Activated T-cell treated with anti-CD3 and anti-CD28 coated beads, Interleukin-2, amount 50 U/mL, for 72 hours (primary cell): ENCODE measurements at regions not wholly inside any gene's neighbourhood (a gene's known extent, or its start where the extent isn't known, plus 50 kb on each side); places are given as distances from the start of the nearest gene placed in this dataset.
"Not testable (repeated sequence)": the region's sequence is repeated elsewhere in the genome, so short reads cannot be mapped to it uniquely, and the experiment has no call there.

Experiments
- ATAC-seq, 2 donors: fragments of 150-1000 bp; cut with Tn5 transposase; replicated peaks in 1 of 2; 2 replicates each; pipeline ENCODE4 v1.10.0; 2021; ENCODE audit warnings: moderate library complexity in 2 of 2, mild to moderate bottlenecking in 1 of 2
- DNase-seq, 2 donors: peaks; one replicate each; pipeline ENCODE4 v3.0.0; 2021 to 2022; ENCODE audit warnings: mixed read lengths in 1 of 2
- H3K27ac Mint-ChIP-seq: one replicate; pipeline ENCODE4 v1.8.0; 2022; ENCODE audit warnings: mild to moderate bottlenecking, moderate library complexity, mixed read lengths
- H3K27me3 Mint-ChIP-seq: one replicate; pipeline ENCODE4 v1.8.0; 2022; ENCODE audit warnings: low read depth, mixed read lengths
- H3K36me3 Mint-ChIP-seq, 2 donors: one replicate each; pipeline ENCODE4 v1.8.0; 2022; ENCODE audit warnings: mixed read lengths in 2 of 2, mild to moderate bottlenecking in 1 of 2; ENCODE audit not compliant: insufficient read depth in 2 of 2
- H3K4me1 Mint-ChIP-seq: one replicate; pipeline ENCODE4 v1.8.0; 2022; ENCODE audit warnings: low read depth, mixed read lengths
- H3K4me3 Mint-ChIP-seq, 2 donors: one replicate each; pipeline ENCODE4 v1.8.0; 2022; ENCODE audit warnings: mild to moderate bottlenecking in 2 of 2, mixed read lengths in 2 of 2, moderate library complexity in 2 of 2
- H3K9me3 Mint-ChIP-seq, 2 donors: one replicate each; pipeline ENCODE4 v1.8.0; 2022; ENCODE audit warnings: mixed read lengths in 2 of 2

DNA sequence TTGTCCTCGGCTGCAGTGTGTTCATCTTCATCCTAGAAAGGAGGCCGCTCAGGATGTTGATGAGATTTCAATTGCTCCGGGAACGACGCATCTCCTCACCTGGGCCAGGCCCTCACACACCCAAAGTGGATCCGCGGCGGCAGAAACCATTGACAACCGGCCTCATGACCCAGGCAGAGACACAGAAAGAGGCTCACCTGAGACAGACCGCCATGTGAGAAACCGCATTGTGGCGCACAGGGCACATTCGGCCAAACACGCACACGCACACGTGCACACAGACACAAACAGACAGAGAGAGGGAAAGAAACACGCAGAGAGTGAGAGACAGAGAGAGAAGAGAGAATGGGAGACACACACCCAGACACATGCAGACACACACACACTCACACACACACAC is 3879.3 kb downstream of the SRGAP2C start:
- not testable (repeated sequence) for H3K27ac Mint-ChIP-seq, ATAC-seq, H3K4me1 Mint-ChIP-seq, DNase-seq, H3K27me3 Mint-ChIP-seq, H3K4me3 Mint-ChIP-seq
- Mint-ChIP-seq H3K36me3 (peaks cover 19 to 22% of the 10 kb centered on the region in 2 donors), H3K9me3 (peaks cover 16 to 25% of the 10 kb centered on the region in 2 donors)

DNA sequence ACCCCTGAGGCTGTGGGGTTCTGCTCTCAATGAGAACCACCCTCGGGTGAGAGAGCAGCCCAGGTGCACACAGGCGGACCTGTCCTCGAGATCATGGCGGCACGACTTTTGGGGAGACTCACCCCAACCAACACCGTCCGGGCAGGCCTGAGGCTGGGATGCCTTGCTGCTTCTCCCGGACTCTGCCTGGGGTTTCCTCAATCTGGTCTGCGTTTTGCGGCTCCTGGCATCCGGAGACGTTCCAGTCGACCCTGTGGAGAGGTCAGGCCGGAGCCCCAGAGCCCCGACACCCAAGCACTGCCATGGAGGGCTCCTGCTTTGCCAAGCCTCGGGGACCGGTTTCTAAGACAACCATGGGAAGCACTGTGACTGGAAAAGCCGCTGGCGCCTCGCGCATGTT is 3879.7 kb downstream of the SRGAP2C start:
- ATAC-seq (no peak), DNase-seq (no peak)
- no peak overlapping the region for H3K4me3 Mint-ChIP-seq
- no peaks in the 10 kb centered on the region for H3K27me3 Mint-ChIP-seq
- H3K36me3 Mint-ChIP-seq = peaks cover 23 to 27% of the 10 kb centered on the region in 2 donors
- no peaks in the 10 kb centered on the region for H3K4me1 Mint-ChIP-seq
- H3K9me3 Mint-ChIP-seq = peaks cover 19 to 29% of the 10 kb centered on the region in 2 donors
- H3K27ac Mint-ChIP-seq = no peak overlapping the region

- ATAC-seq = no peak
- peaks cover 25 to 37% of the 10 kb centered on the region in 2 donors for H3K9me3 Mint-ChIP-seq
- H3K27me3 Mint-ChIP-seq = no peaks in the 10 kb centered on the region
- peaks cover 30 to 35% of the 10 kb centered on the region in 2 donors for H3K36me3 Mint-ChIP-seq
- no peaks in the 10 kb centered on the region for H3K4me1 Mint-ChIP-seq
- H3K4me3 Mint-ChIP-seq = no peak overlapping the region
- DNase-seq = no peak
- no peak overlapping the region for H3K27ac Mint-ChIP-seq
Measured at GRCh38 chr1:125065092-125065820, 3880.5 kb downstream of the SRGAP2C start.

DNA sequence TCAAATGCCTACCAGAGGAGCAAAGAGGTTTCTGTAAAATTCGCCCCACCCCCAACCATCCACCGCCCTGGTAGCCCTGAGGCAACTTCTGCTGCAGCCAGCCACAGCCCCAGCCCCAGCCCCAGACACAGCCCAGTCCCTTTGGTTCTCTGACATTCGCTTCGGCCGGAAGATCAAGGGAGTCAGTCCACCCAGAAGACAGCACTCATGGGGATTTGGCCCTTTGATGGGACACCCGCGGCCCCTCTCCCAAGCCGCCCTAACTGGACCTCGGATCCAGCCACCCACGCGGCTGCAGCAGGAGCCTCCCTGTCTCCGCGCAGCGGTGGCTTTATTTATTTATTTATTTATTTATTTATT is 3881.0 kb downstream of the SRGAP2C start:
- Mint-ChIP-seq H3K4me3 (no peak overlapping the region), H3K27ac (no peak overlapping the region), H3K27me3 (no peaks in the 10 kb centered on the region), H3K4me1 (no peaks in the 10 kb centered on the region), H3K9me3 (peaks cover 29 to 42% of the 10 kb centered on the region in 2 donors), H3K36me3 (peaks cover 36 to 40% of the 10 kb centered on the region in 2 donors)
- ATAC-seq = no peak
- DNase-seq = no peak

DNA sequence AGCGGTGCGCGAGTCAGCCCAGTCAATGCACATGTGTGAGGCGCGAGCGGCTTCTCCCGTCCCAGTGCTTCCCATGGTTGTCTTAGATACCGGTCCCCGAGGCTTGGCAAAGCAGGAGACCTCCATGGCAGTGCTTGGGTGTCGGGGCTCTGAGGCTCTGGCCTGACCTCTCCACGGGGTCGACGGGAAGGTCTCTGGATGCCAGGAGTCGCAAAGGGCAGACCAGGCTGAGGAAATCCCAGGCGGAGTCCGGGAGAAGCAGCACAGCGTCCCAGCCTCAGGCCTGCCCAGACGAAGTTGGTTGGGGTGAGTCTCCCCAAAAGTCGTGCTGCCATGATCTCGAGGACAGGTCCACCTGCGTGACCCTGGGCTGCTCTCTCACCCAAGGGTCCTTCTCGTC is 3881.6 kb downstream of the SRGAP2C start:
- H3K9me3 Mint-ChIP-seq = peaks cover 29 to 48% of the 10 kb centered on the region in 2 donors
- H3K36me3 Mint-ChIP-seq = peaks cover 42 to 46% of the 10 kb centered on the region in 2 donors
- DNase-seq (no peak), ATAC-seq (no peak)
- no peak overlapping the region for H3K4me3 Mint-ChIP-seq
- H3K27me3 Mint-ChIP-seq = no peaks in the 10 kb centered on the region
- no peaks in the 10 kb centered on the region for H3K4me1 Mint-ChIP-seq
- H3K27ac Mint-ChIP-seq = no peak overlapping the region

GRCh38 chr1:125066849-125067248 is 3882.1 kb downstream of the SRGAP2C start:
- not testable (repeated sequence) for DNase-seq, H3K27ac Mint-ChIP-seq, H3K27me3 Mint-ChIP-seq, ATAC-seq, H3K4me1 Mint-ChIP-seq, H3K4me3 Mint-ChIP-seq
- Mint-ChIP-seq H3K36me3 (peaks cover 46 to 51% of the 10 kb centered on the region in 2 donors), H3K9me3 (peaks cover 29 to 53% of the 10 kb centered on the region in 2 donors)

DNA sequence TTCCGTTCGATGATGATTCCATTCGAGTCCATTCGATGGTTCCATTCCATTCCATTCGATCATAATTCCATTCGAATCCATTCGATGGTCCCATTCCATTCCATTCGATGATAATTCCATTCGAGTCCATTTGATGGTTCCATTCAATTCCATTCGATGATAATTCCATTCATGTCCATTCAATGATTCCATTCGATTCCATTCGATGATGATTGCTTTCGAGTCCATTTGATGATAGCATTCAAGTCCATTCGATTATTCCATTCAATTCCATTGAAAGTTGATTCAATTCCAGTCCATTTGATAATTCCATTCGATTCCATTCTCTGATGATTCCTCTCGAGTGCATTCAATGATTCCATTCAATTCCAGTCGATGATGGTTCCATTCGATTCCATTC is 3895.3 kb downstream of the SRGAP2C start:
- H3K4me3 Mint-ChIP-seq = no peak overlapping the region
- ATAC-seq = no peak
- H3K27ac Mint-ChIP-seq = no peak overlapping the region
- no peaks in the 10 kb centered on the region for H3K4me1 Mint-ChIP-seq
- no peaks in the 10 kb centered on the region for H3K27me3 Mint-ChIP-seq
- DNase-seq = no peak
- peaks cover 64 to 71% of the 10 kb centered on the region in 2 donors for H3K36me3 Mint-ChIP-seq
- peaks cover 59 to 62% of the 10 kb centered on the region in 2 donors for H3K9me3 Mint-ChIP-seq

DNA sequence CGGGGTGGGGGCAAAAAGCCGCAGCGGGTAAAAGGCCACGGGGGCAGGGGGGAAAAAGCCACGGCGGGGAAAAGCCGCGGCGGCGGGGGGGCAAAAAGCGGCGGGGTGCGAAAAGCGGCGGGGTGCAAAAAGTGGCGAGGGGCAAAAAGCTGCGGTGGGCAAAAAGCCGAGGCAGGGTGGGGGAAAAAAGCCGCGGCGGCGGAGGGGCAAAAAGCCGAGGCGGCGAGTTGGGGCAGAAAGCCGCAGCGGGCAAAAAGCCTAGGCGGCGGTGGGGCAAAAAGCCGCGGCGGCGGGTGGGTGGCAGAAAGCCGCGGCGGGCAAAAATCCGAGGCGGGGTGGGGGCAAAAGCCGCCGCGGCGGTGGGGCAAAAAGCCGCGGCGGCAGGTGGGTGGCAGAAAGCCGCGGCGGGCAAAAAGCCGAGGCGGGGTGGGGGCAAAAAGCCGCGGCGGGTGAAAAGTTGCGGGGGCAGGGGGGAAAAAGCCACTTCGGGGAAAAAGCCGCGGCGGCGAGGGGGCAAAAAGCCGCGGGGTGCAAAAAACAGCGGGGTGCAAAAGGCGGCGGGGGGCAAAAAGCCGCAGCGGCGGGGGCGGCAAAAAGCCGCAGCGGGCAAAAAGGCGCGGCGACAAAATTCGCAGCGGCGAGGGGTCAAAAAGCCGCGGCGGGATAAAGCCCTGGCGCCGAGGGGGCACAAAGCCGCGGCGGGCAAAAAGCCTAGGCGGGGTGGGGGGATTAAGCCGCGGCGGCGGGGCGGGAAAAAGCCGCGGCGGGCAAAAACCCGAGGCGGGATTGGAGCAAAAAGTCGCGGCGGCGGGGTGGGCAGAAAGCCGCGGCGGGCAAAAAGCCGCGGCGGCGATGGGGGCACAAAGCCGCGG is 3901.2 kb downstream of the SRGAP2C start:
- no peaks in the 10 kb centered on the region for H3K27me3 Mint-ChIP-seq
- no peaks in the 10 kb centered on the region for H3K4me1 Mint-ChIP-seq
- no peak for ATAC-seq
- H3K9me3 Mint-ChIP-seq = peaks cover 39 to 41% of the 10 kb centered on the region in 2 donors
- H3K36me3 Mint-ChIP-seq = peaks cover 43 to 46% of the 10 kb centered on the region in 2 donors
- H3K4me3 Mint-ChIP-seq = no peak overlapping the region
- no peak overlapping the region for H3K27ac Mint-ChIP-seq
- no peak for DNase-seq

GRCh38 chr1:125086611-125087010 is 3901.8 kb downstream of the SRGAP2C start:
- H3K27me3 Mint-ChIP-seq = no peaks in the 10 kb centered on the region
- no peak overlapping the region for H3K27ac Mint-ChIP-seq
- ATAC-seq (no peak), DNase-seq (no peak)
- H3K4me3 Mint-ChIP-seq = no peak overlapping the region
- H3K9me3 Mint-ChIP-seq = peaks cover 35 to 37% of the 10 kb centered on the region in 2 donors
- H3K4me1 Mint-ChIP-seq = no peaks in the 10 kb centered on the region
- H3K36me3 Mint-ChIP-seq = peaks cover 38 to 40% of the 10 kb centered on the region in 2 donors

GRCh38 chr1:125087247-125087646 is 3902.5 kb downstream of the SRGAP2C start:
- no peaks in the 10 kb centered on the region for H3K27me3 Mint-ChIP-seq
- H3K27ac Mint-ChIP-seq = no peak overlapping the region
- no peak for ATAC-seq
- no peak for DNase-seq
- H3K4me1 Mint-ChIP-seq = no peaks in the 10 kb centered on the region
- no peak overlapping the region for H3K4me3 Mint-ChIP-seq
- H3K36me3 Mint-ChIP-seq = peaks cover 32 to 33% of the 10 kb centered on the region in 2 donors
- H3K9me3 Mint-ChIP-seq = peaks cover 30 to 31% of the 10 kb centered on the region in 2 donors

GRCh38 chr1:125087691-125088090 is 3902.9 kb downstream of the SRGAP2C start:
- Mint-ChIP-seq H3K27me3 (no peaks in the 10 kb centered on the region), H3K4me3 (no peak overlapping the region), H3K4me1 (no peaks in the 10 kb centered on the region), H3K36me3 (peaks cover 29% of the 10 kb centered on the region in 2 donors), H3K27ac (peak overlapping the region; percentile 24), H3K9me3 (peaks cover 26 to 27% of the 10 kb centered on the region in 2 donors)
- ATAC-seq (no peak), DNase-seq (no peak)

DNA sequence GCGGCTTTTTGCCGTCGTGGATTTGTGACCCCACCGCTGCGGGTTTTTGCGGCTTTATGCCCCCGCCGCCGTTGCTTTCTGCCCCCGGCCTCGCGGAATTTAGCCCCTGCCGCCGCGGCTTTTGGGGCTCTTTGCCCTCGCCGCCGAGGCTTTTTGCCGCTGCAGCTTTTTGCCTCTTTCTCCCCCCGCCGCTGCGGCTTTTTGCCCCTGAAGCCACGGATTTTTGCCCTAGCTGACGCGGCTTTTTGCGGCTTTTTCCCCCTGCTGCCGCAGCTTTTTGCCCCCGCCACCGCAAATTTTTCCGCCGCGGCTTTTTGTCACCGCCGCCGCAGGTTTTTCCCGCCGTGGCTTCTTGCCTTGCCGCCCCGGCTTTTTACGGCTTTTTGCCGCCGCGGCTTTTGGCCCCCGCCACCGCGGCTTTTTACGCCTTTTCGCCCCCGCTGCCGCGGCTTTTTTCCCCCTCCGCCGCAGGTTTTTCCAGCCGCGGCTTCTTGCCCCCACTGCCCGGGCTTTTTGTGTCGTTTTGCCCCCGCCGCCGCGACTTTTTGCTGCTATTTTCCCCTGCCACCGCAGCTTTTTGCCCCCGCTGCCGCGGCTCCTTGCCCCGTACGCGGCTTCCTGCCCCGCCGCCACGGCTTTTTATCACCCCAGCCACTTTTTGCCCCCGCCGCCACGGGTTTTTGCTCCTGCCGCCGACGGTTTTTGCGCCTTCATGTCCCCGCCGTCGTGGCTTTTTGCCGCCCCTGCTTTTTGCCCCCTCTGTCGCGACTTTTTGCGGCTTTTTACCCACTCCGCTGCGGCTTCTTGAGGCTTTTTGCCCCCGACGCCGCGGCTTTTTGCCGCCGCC is 3933.6 kb downstream of the SRGAP2C start:
- no peak for ATAC-seq
- H3K4me1 Mint-ChIP-seq = no peaks in the 10 kb centered on the region

More for the DNA sequence above, 3933.6 kb downstream of the SRGAP2C start:
- Mint-ChIP-seq H3K9me3 (peaks cover 6 to 10% of the 10 kb centered on the region in 2 donors), H3K4me3 (no peak overlapping the region), H3K36me3 (peaks cover 8 to 10% of the 10 kb centered on the region in 2 donors), H3K27ac (no peak overlapping the region), H3K27me3 (no peaks in the 10 kb centered on the region)
- DNase-seq = no peak
